HG02642 (cell line): ENCODE measurements at regions not wholly inside any gene's neighbourhood (a gene's known extent, or its start where the extent isn't known, plus 50 kb on each side); places are given as distances from the start of the nearest gene placed in this dataset.

Source experiments
- ATAC-seq: cut with Tn5 transposase; IDR thresholded peaks from one replicate; pipeline ENCODE4 v1.9.1; 2021; ENCODE audit warnings: mild to moderate bottlenecking; ENCODE audit not compliant: unreplicated experiment, poor library complexity

GRCh38 chr1:38253314-38253713 lies 206.7 kb upstream of the POU3F1 start:
- ATAC-seq, result no peak

DNA sequence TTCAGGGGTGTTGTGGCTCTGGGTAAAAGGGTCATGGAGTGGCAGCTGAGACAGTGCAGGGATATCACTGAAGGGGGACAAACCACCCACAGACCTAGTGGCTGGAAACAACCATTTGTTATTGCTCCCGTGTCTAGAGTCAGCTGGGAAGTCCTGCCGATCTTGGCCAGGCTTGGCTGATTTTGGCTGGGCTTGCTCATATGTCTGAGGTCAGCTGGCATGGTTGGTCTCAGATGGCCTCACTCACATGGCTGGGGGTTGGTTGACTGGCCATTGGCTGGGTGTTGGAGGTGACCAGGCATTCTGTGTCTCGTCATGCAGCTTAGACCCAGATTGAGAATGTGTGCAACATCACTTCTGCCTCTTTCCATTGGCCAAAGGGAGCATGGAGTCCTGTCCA lies 203.8 kb upstream of the POU3F1 start:
- ATAC-seq, result no peak

DNA sequence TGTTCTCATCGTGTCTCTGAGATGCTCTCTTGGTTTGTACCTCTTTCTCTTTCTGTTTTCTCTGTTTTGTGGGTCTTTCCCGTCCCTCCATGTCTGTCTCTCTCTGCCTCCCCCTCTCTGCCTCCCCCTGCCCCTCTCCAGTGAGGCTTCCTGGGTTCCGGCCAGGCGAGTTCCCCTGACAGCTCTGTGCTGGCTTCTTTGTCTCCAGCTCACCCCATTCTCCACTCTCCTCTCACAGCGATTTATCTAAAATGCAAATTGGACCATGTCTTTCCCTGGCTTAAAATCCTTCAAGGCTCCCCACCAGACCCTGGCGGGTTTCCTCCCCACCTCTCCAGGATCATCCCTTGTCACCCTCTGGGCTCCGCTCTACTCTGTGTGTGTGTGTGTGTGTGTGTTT lies 202.4 kb upstream of the POU3F1 start:
- no peak for ATAC-seq

DNA sequence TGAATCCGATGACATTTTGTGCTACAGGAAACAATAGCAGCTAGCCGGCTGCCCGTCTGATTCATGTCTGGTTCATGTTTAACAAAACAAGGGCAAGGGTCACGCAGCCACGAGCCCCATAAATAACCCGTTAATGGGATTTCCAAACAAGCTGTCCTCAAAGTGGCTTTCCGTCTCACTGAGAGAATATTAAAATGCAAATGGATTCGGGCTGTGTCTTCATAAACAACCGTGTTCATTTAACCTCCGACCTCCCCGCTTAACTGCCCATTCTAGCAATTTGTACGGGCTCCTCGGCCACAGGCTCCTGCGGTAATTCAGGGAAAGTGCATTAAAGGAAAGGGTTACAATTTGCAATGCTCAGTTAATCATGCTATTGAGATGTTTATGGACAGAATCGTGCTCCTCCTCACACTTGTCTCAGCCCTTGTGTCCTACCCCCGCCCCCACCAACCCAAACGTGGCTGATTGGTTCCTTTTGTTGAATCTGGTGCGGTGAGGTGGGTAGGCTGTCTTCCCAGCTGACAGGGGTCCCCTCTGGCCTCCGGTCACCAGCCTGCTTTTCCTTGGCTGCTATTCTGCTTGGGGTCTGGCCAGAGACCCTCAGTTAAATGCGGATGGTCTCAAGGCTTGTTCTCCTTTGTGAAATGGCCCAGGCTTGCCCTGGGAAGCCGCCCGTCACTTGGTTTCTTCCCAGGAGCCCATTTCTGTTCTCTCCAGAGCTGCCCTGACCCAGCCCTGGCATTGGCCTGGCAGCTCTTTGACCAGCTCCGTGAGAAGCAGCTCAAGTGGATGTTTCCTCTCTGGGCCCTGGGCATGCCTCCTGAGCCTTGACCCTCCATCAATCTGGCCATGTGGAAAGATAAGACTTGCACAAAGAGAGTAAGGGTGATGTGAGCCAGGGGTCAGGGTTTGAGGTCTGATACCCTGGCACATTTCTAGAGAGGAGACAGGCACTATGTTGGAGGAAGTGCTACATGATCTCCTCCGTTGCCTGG lies 200.7 kb upstream of the POU3F1 start:
- no peak for ATAC-seq

GRCh38 chr1:38244218-38244845 lies 197.7 kb upstream of the POU3F1 start:
- no peak for ATAC-seq

- no peak for ATAC-seq
Observed at GRCh38 chr1:38243106-38243505, 196.5 kb upstream of the POU3F1 start.

DNA sequence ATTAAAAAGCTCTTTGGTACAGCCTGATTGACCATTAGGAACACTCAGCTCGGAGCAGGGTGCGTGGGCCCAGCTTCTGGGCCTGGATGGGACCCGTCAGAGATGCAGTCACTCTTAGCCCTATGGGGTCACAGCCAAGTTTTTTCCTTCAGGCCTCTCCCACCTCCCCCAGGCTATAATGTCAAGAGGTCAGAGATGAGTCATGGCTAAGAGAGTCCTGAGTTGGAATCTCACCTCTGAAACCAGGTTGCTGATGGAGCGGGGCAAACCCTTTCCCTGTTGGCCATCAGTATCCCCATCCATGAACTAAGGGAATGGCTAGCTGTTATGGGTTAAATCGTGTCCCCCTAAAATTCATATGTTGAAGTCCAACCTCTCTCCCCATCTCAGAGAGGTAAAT lies 195.9 kb upstream of the POU3F1 start:
- no peak for ATAC-seq

- no peak for ATAC-seq
Observed at GRCh38 chr1:38241594-38242334, 195.2 kb upstream of the POU3F1 start.

DNA sequence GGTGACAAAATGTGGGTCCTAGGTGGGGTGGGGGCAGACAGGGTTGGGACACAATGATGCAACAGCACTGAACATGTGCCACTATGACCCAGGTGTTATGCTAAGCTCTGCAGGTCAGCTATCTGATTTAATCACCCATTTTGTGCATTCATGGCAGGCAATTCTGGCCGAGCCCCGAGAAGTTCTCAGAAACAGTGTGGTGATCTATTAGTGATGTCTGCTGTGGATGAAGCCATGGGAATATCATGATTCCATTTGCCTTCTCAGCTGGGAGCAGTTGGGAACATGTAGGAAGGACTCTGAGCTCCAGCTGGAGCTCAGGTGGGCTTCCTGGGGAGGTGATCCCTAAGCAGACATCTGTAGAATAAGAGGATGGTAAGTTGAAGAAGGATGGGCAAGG lies 194.0 kb upstream of the POU3F1 start:
- ATAC-seq, result no peak

GRCh38 chr1:38239258-38239835 lies 192.8 kb upstream of the POU3F1 start:
- no peak for ATAC-seq

DNA sequence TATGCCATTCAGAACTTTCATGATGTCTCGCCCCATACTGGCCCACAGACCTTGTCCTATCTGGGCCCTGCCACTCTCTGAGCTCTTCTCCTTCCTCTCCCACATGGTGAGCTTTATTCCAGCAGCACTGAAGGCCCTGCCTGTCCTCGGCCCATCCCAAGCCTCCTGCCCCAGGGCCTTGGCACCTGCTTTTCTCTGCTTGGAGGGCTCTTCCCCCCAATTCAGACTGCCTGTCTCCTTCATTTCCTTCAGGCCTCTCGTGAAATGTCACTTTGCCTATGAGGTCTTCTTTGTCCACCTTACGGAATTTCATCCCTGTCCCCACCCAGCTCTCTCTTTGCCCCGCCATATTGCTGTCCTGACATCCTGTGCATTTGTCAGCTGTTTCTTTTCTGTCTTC lies 191.7 kb upstream of the POU3F1 start:
- no peak for ATAC-seq

DNA sequence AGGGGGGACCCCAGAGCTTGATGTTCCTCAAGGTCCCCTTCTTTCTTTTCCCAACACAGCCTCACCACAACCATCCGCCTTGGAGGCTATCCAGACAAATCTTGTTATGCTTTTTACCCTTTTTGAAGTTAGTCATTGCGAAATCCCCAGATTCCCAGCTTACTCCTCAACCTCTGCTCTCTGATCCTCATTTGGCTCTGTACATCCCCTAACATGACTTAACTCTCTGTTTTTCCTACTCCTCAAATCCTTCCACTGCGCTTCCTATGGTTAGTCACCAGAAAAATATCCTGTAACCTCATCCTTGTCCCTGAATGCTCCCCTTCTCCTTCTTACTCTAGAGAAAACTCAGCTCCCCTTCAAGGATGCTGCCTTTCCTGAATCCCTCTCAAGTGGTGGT lies 189.1 kb upstream of the POU3F1 start:
- ATAC-seq, result no peak

DNA sequence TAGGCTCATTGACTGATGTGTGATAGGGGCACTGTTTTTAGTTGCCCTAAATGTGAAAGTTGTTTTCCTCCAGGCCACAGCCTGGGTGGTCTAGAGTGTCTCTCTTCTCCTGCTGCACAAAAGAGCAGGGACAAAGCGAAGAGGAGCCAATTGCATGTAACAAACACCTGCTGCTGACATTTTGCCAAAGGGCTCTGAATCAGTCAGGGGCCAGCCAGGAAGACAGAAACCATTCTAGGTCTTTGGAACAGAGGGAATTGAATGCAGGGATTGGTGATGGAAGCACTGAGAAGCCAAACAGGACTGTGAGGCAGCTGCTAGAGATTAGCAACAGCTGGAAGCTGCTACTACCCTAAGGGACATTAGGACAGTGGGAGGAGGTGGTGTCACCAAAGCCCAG lies 185.3 kb upstream of the POU3F1 start:
- ATAC-seq, result no peak

DNA sequence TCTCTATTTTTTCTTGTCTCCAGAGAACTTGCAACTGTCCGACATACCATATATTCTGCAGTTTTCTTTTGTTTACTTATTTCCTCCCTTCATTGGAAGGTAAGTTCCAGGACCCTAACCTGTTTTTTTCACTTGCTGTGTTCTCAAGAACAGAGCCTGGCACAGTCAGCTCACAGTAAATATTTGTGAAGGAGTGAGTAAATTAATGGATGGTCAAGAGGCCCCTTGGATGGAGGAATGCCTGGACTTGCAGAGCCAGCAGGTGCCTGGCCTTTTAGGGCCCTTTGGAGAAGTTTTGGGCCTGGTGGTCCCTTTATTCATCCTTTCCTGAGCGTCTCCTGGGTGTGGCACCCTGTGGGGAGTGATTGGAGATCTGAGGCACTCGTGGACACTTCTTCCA lies 182.1 kb upstream of the POU3F1 start:
- ATAC-seq, result no peak

DNA sequence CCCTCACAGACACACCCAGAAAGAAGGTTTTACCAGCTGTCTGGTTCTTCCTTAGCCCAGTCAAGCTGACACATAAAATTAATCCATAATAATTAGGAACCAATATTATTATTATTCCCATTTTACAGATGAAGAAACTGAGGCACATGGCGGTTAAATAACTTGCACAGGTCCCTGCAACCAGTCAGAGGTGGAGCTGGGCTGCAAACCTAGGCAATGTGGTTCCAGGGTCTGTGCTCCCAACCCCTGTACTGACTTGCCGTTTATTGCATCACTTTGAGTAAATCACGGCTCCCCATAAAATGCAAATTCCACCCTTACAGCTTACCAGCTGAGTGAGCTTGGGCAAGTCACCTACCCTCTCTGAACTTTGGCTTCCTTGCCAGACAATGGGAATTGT lies 179.2 kb upstream of the POU3F1 start:
- no peak for ATAC-seq

- ATAC-seq, result no peak
Observed at GRCh38 chr1:38223391-38223790, 176.8 kb upstream of the POU3F1 start.

DNA sequence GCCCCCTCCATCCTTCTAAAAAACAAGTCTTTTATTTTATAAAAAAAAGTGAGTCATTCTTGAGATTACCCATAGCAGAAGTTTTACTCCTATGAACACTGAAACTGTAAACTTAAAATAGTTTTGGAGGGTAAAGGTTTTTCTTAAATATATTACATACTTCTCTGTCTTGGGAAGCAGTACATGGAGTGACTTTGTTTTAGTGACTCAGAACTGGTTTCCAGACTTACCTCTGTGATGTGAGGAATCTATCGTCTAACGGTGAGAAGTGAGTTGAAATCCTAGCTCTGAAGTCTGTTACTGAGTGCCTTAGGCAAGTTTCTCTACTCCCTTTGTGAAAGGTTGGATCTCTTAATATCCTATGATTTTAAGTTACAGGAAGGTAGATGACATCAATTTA lies 176.3 kb upstream of the POU3F1 start:
- ATAC-seq, result no peak

- no peak for ATAC-seq
Observed at GRCh38 chr1:38221006-38221649, 174.5 kb upstream of the POU3F1 start.

GRCh38 chr1:38217316-38217715 lies 170.7 kb upstream of the POU3F1 start:
- ATAC-seq, result no peak
